HTR-8/SVneo (cell line): ENCODE measurements at regions not wholly inside any gene's neighbourhood (a gene's known extent, or its start where the extent isn't known, plus 50 kb on each side); places are given as distances from the start of the nearest gene placed in this dataset.
"Not testable (repeated sequence)": the region's sequence is repeated elsewhere in the genome, so short reads cannot be mapped to it uniquely, and the experiment has no call there.

ENCODE experiments used
- DNase-seq: peaks from one replicate; pipeline ENCODE4 v3.0.0; 2011; ENCODE audit warnings: low spot score, mixed read lengths; ENCODE audit not compliant: insufficient read length
- FAIRE-seq: peaks from 2 replicates; lab custom pipeline; 2011; peaks lifted over from hg19 to GRCh38; lab: Jason Lieb, UNC

- no peak for FAIRE-seq
Measured at GRCh38 chr20:12531626-12532025, 477.1 kb upstream of the SPTLC3 start.

GRCh38 chr20:12535316-12535715 is 473.5 kb upstream of the SPTLC3 start:
- DNase-seq, result no peak
- FAIRE-seq, result no peak

More at GRCh38 chr20:12531626-12532025, 477.1 kb upstream of the SPTLC3 start:
- DNase-seq, result no peak

- DNase-seq (no peak), FAIRE-seq (no peak)
Measured at GRCh38 chr20:12535770-12536169, 473.0 kb upstream of the SPTLC3 start.

- no peak for DNase-seq
- FAIRE-seq, result no peak
Measured at GRCh38 chr20:12554426-12554825, 454.3 kb upstream of the SPTLC3 start.

GRCh38 chr20:12555369-12555768 is 453.4 kb upstream of the SPTLC3 start:
- DNase-seq (no peak), FAIRE-seq (no peak)

- not testable (repeated sequence) for FAIRE-seq, DNase-seq
Measured at GRCh38 chr20:12555849-12556248, 452.9 kb upstream of the SPTLC3 start.

GRCh38 chr20:12557224-12557623 is 451.5 kb upstream of the SPTLC3 start:
- DNase-seq, result no peak
- FAIRE-seq, result no peak

GRCh38 chr20:12564979-12565378 is 443.8 kb upstream of the SPTLC3 start:
- FAIRE-seq (no peak), DNase-seq (no peak)

- DNase-seq, result no peak
- FAIRE-seq, result no peak
Measured at GRCh38 chr20:12566596-12566995, 442.2 kb upstream of the SPTLC3 start.

- FAIRE-seq (no peak), DNase-seq (no peak)
Measured at GRCh38 chr20:12570371-12570770, 438.4 kb upstream of the SPTLC3 start.

- FAIRE-seq, result no peak
Measured at GRCh38 chr20:12573442-12573841, 435.3 kb upstream of the SPTLC3 start.

GRCh38 chr20:12575352-12576095 is 433.2 kb upstream of the SPTLC3 start:
- FAIRE-seq (no peak), DNase-seq (no peak)

More at GRCh38 chr20:12573442-12573841, 435.3 kb upstream of the SPTLC3 start:
- no peak for DNase-seq

GRCh38 chr20:12577213-12577612 is 431.6 kb upstream of the SPTLC3 start:
- DNase-seq (no peak), FAIRE-seq (no peak)

- DNase-seq (no peak), FAIRE-seq (no peak)
Measured at GRCh38 chr20:12581644-12582289, 427.0 kb upstream of the SPTLC3 start.

- not testable (repeated sequence) for FAIRE-seq, DNase-seq
Measured at GRCh38 chr20:12582710-12583109, 426.1 kb upstream of the SPTLC3 start.

- DNase-seq (no peak), FAIRE-seq (no peak)
Measured at GRCh38 chr20:12591949-12592470, 416.8 kb upstream of the SPTLC3 start.

- FAIRE-seq (no peak), DNase-seq (no peak)
Measured at GRCh38 chr20:12592756-12593155, 416.0 kb upstream of the SPTLC3 start.

- FAIRE-seq (no peak), DNase-seq (no peak)
Measured at GRCh38 chr20:12593342-12593873, 415.4 kb upstream of the SPTLC3 start.

GRCh38 chr20:12594410-12595088 is 414.2 kb upstream of the SPTLC3 start:
- FAIRE-seq (no peak), DNase-seq (no peak)

GRCh38 chr20:12595841-12596240 is 412.9 kb upstream of the SPTLC3 start:
- DNase-seq (no peak), FAIRE-seq (no peak)

GRCh38 chr20:12596863-12597262 is 411.9 kb upstream of the SPTLC3 start:
- DNase-seq, result no peak
- no peak for FAIRE-seq
